ENCODE measurements at regions not wholly inside any gene's neighbourhood (a gene's known extent, or its start where the extent isn't known, plus 50 kb on each side); places are given as distances from the start of the nearest gene placed in this dataset.

DNA sequence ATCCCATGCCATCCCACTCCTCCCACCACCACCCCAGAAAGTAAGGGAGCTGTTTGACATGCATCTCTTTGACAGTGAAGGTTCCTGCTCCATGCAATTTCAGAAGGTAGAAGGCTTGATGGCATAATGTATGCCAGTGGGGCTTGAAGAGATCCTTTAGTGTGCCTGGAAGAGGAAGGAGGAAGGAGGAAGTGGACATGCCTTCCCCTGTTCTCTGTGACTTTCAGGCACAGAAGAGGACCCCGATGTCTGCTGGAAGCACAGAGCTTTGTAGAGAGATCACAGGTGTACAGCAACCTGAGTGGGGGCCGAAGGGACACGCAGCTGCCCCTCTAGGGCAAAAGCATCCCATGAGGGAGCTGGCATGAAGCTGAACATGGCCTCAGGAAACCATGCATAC, 171.6 kb downstream of the CD47 start:
- TF ChIP-seq, protein P1, sequence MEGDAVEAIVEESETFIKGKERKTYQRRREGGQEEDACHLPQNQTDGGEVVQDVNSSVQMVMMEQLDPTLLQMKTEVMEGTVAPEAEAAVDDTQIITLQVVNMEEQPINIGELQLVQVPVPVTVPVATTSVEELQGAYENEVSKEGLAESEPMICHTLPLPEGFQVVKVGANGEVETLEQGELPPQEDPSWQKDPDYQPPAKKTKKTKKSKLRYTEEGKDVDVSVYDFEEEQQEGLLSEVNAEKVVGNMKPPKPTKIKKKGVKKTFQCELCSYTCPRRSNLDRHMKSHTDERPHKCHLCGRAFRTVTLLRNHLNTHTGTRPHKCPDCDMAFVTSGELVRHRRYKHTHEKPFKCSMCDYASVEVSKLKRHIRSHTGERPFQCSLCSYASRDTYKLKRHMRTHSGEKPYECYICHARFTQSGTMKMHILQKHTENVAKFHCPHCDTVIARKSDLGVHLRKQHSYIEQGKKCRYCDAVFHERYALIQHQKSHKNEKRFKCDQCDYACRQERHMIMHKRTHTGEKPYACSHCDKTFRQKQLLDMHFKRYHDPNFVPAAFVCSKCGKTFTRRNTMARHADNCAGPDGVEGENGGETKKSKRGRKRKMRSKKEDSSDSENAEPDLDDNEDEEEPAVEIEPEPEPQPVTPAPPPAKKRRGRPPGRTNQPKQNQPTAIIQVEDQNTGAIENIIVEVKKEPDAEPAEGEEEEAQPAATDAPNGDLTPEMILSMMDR (IDR thresholded peaks at IDR 0.05; ENCODE audit: extremely low read depth in 1 of 2, insufficient read depth in 1 of 2, low read depth in 1 of 2, low read length in 2 of 2), result no peak
- TF ChIP-seq MYC (IDR thresholded peaks at IDR 0.05; ENCODE audit: low read depth, low read length), result no peak
- no peak for TF ChIP-seq POLR2A (IDR thresholded peaks at IDR 0.05; ENCODE audit: low read depth, low read length)
- no peak for TF ChIP-seq GATA2 (IDR thresholded peaks at IDR 0.05; ENCODE audit: insufficient read depth, insufficient read length, low read depth, low read length)
- TF ChIP-seq EZH2 (IDR thresholded peaks at IDR 0.05; ENCODE audit: borderline replicate concordance, low read depth, low read length, severe bottlenecking), result no peak
- no peak for TF ChIP-seq POLR2AphosphoS5 (IDR thresholded peaks at IDR 0.05; ENCODE audit: insufficient read depth, low read depth, low read length)
